Mucosa of descending colon (tissue), 3 donors: ENCODE measurements at regions not wholly inside any gene's neighbourhood (a gene's known extent, or its start where the extent isn't known, plus 50 kb on each side); places are given as distances from the start of the nearest gene placed in this dataset.
"Not testable (repeated sequence)": the region's sequence is repeated elsewhere in the genome, so short reads cannot be mapped to it uniquely, and the experiment has no call there.

Source experiments
- ATAC-seq: fragments of 200-7000 bp; cut with Tn5 transposase; one replicate; pipeline ENCODE4 v1.9.1; 2020; ENCODE audit warnings: mild to moderate bottlenecking, moderate library complexity
- DNase-seq, 3 donors: peaks; one replicate each; pipeline ENCODE4 v3.0.0-alpha.2; 2020
- H3K36me3 ChIP-seq: fragments of 200-600 bp; one replicate; pipeline ENCODE4 v1.8.0; 2021; ENCODE audit warnings: low read depth, mild to moderate bottlenecking
- H3K4me1 ChIP-seq: fragments of 200-600 bp; one replicate; pipeline ENCODE4 v1.8.0; 2021; ENCODE audit warnings: low read depth, mild to moderate bottlenecking
- H3K4me3 ChIP-seq: fragments of 200-600 bp; one replicate; pipeline ENCODE4 v1.8.0; 2021; ENCODE audit warnings: mild to moderate bottlenecking
- H3K9me3 ChIP-seq: fragments of 200-600 bp; one replicate; pipeline ENCODE4 v1.8.0; 2021; ENCODE audit warnings: mild to moderate bottlenecking
- CTCF ChIP-seq: fragments of 200-600 bp; IDR thresholded peaks from one replicate; pipeline ENCODE4 v1.8.0; 2022; ENCODE audit warnings: antibody characterized with exemption, mild to moderate bottlenecking
- intact Hi-C, 2 donors: fragments of 100-400 bp; cut with DNase I in 1 of 2; cut with micrococcal nuclease in 1 of 2; formaldehyde crosslinking; loops; one replicate each; pipeline versions ENCODE4 v1.11.0 to v1.11.1; 2022; cut with DNase I, micrococcal nuclease
- donor health status: DM: no; HTN: no; CAD: no; lungs with moderate emphysema.
- donor health status: DM: no; HTN: no; CAD: no.
- donor health status: DM: no; HTN: yes; CAD: no.

GRCh38 chr4:85039526-85039925, 73.0 kb upstream of the WDFY3 start:
- intact Hi-C loops = no loop called here
- DNase-seq (no peak), ATAC-seq (peak; percentile 61)
- TF ChIP-seq CTCF = no peak
- no peak overlapping the region for H3K4me3 ChIP-seq
- no peaks in the 10 kb centered on the region for H3K36me3 ChIP-seq
- H3K4me1 ChIP-seq = no peaks in the 10 kb centered on the region
- H3K9me3 ChIP-seq = peaks cover 8% of the 10 kb centered on the region

GRCh38 chr4:85043812-85044496, 77.5 kb upstream of the WDFY3 start:
- H3K4me1 ChIP-seq, H3K36me3 ChIP-seq, H3K9me3 ChIP-seq, intact Hi-C loops, H3K4me3 ChIP-seq: not testable (repeated sequence)
- DNase-seq (peak; percentile 78 to 83 (median 79)), ATAC-seq (peak; percentile 97)

DNA sequence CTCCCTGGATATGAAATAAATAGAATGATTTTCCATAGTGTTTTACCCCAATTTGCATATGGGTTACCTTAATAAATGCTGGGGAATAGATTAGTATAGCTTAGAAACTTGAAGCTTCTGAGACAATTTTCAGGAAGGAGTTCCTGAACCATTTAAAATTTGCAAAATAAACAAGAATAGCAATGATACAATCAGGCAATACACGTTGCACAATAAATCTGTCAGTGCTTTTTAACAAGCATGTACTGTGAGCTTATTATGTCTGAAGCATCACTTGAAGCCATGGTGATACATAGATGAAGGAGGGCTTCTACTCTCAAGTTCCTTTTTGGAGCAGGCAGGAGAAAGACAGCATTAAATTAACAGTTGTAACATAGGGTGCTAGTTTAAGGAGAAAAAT, 84.2 kb upstream of the WDFY3 start:
- TF ChIP-seq CTCF = no peak
- no peak for ATAC-seq
- no peak for DNase-seq
- Histone ChIP-seq H3K36me3 (no peaks in the 10 kb centered on the region), H3K4me1 (no peaks in the 10 kb centered on the region), H3K9me3 (no peaks in the 10 kb centered on the region), H3K4me3 (no peak overlapping the region)
- intact Hi-C loops = no loop called here

- DNase-seq (no peak), ATAC-seq (no peak)
- intact Hi-C loops = no loop called here
- H3K36me3 ChIP-seq = no peaks in the 10 kb centered on the region
- no peak for TF ChIP-seq CTCF
- no peaks in the 10 kb centered on the region for H3K4me1 ChIP-seq
- H3K9me3 ChIP-seq = no peaks in the 10 kb centered on the region
- no peak overlapping the region for H3K4me3 ChIP-seq
Measured at GRCh38 chr4:85051526-85051925, 85.0 kb upstream of the WDFY3 start.

DNA sequence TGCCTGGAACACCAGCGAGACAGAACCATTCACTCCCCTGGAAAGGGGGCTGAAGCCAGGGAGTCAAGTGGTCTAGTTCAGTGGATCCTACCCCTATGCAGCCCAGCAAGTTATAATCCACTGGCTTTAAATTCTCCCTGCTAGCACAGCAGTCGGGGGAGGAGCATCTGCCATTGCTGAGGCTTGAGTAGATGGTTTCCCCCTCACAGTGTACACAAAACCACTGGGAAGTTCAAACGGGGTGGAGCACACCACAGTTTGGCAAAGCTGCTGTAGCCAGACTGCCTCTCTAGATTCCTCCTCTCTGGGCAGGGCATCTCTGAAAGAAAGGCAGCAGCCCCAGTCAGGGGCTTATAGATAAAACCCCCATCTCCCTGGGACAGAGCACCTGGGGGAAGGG, 88.4 kb upstream of the WDFY3 start:
- not testable (repeated sequence) for ATAC-seq

GRCh38 chr4:85058551-85058950, 92.1 kb upstream of the WDFY3 start:
- intact Hi-C loops = no loop called here
- Histone ChIP-seq H3K9me3 (no peaks in the 10 kb centered on the region), H3K4me1 (no peaks in the 10 kb centered on the region), H3K36me3 (no peaks in the 10 kb centered on the region), H3K4me3 (no peak overlapping the region)
- DNase-seq (no peak), ATAC-seq (no peak)
- no peak for TF ChIP-seq CTCF

More for the DNA sequence above, 88.4 kb upstream of the WDFY3 start:
- H3K9me3 ChIP-seq, H3K4me3 ChIP-seq, H3K36me3 ChIP-seq, DNase-seq, intact Hi-C loops, H3K4me1 ChIP-seq: not testable (repeated sequence)

DNA sequence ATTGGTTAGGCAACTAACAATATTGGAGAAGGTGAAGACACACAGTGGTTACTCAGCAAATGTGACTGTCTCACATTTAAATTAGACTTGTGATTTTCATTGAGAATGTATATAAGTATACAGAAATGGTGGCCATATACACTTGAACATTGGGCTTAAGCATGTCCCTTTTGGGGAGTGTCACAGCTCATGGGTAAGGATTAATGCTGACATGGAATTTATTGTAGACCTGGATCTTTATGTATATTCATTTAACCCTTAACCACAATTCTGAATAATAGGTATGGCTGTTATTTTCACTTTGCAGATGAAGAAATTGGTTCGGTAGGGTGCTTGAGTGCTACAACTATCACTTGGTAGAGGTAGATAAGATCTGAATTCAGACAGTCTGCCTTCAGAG, 95.5 kb upstream of the WDFY3 start:
- Histone ChIP-seq H3K36me3 (no peaks in the 10 kb centered on the region), H3K4me1 (no peaks in the 10 kb centered on the region), H3K9me3 (no peaks in the 10 kb centered on the region), H3K4me3 (no peak overlapping the region)
- intact Hi-C loops = no loop called here
- DNase-seq (no peak), ATAC-seq (no peak)
- no peak for TF ChIP-seq CTCF
